ES-I3 (cell line): ENCODE measurements at regions not wholly inside any gene's neighbourhood (a gene's known extent, or its start where the extent isn't known, plus 50 kb on each side); places are given as distances from the start of the nearest gene placed in this dataset.

ENCODE experiments used
- H3K36me3 ChIP-seq: 2 replicates; pipeline ENCODE4 v1.6.1; 2013; ENCODE audit warnings: mild to moderate bottlenecking, low read length, control low read depth, moderate library complexity; ENCODE audit not compliant: insufficient read depth
- H3K4me1 ChIP-seq: 2 replicates; pipeline ENCODE4 v1.6.1; 2013; ENCODE audit warnings: mild to moderate bottlenecking, control low read depth, low read length; ENCODE audit not compliant: insufficient read depth
- H3K9ac ChIP-seq: 2 replicates; pipeline ENCODE4 v1.6.1; 2013; ENCODE audit warnings: low read depth, mild to moderate bottlenecking, low read length, moderate library complexity
- H3K9me3 ChIP-seq: 2 replicates; pipeline ENCODE4 v1.6.1; 2013; ENCODE audit warnings: mild to moderate bottlenecking, low read length, moderate library complexity; ENCODE audit not compliant: control insufficient read depth, insufficient read depth

GRCh38 chr13:62092949-62093348, 677.3 kb upstream of the PCDH20 start:
- Histone ChIP-seq H3K36me3 (no peaks in the 10 kb centered on the region), H3K9ac (no peak overlapping the region), H3K4me1 (no peaks in the 10 kb centered on the region)

DNA sequence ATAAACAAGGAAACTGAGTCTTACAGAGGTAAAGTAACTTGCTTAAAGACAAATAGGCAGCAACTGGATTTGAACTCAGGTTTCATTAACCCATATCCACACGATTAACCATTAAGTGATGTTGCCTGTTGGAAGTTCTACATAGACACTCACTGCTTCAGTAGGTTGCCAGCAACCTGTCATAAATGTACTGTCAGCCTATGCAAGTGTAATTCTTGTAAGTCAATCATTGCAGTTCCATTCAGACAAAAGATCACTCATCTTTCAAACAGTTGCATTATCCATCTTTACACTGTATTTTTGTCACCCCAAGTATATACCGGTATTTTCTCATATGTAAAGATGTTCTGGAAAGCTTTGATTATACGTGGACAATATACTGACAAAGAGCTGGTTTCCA, 676.9 kb upstream of the PCDH20 start:
- Histone ChIP-seq H3K9ac (no peak overlapping the region), H3K36me3 (no peaks in the 10 kb centered on the region)

More at GRCh38 chr13:62092949-62093348, 677.3 kb upstream of the PCDH20 start:
- H3K9me3 ChIP-seq: no peaks in the 10 kb centered on the region

DNA sequence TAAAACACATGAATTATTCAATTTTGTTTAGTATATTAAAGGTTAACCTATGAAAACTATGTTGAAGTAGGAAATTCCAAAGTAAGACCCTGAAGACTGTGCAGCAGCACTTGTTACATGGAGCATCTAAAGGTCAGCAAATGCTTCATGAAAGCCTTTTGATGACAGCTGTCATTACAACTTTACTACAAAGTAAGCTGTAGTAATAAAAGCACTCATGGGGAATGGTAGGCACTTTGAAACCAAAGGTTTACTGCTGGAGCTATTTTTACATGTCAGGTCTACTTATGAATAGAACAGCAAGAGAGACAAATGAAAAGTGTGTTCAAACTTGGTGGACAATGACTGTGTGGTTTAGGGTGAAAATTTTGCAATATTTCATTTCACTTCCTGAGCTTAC, 672.5 kb upstream of the PCDH20 start:
- H3K36me3 ChIP-seq: no peaks in the 10 kb centered on the region
- H3K9me3 ChIP-seq: no peaks in the 10 kb centered on the region
- peaks cover 5% of the 10 kb centered on the region; the same call in 1 of the 2 replicates for H3K4me1 ChIP-seq
- no peak overlapping the region for H3K9ac ChIP-seq

More for the DNA sequence above, 676.9 kb upstream of the PCDH20 start:
- H3K4me1 ChIP-seq: no peaks in the 10 kb centered on the region
- H3K9me3 ChIP-seq: no peaks in the 10 kb centered on the region

DNA sequence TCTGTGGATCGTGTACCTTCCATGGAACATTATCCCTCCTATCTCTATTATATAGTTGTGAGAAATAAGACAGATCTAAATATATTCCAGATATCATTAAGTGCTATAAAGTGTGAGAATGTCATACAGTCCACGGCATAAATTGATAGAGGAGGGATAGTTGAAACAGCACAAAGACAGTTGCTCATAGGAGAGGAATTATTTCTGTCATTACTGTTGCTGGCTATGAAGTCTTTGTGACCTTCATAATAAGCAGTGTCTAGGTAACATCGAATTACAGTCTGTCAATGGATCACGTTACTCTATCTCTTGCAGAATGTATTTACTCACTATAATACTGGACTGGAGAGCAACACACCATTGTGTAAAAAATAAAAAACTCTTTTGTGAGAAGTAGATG, 671.5 kb upstream of the PCDH20 start:
- Histone ChIP-seq H3K36me3 (no peaks in the 10 kb centered on the region), H3K4me1 (peaks cover 5% of the 10 kb centered on the region; the same call in 1 of the 2 replicates), H3K9me3 (no peaks in the 10 kb centered on the region), H3K9ac (no peak overlapping the region)

- Histone ChIP-seq H3K9ac (no peak overlapping the region), H3K36me3 (no peaks in the 10 kb centered on the region), H3K9me3 (no peaks in the 10 kb centered on the region), H3K4me1 (peaks cover 5% of the 10 kb centered on the region; the same call in 1 of the 2 replicates)
Observed at GRCh38 chr13:62085337-62086229, 669.9 kb upstream of the PCDH20 start.

- Histone ChIP-seq H3K36me3 (no peaks in the 10 kb centered on the region), H3K9ac (no peak overlapping the region), H3K4me1 (peaks cover 5% of the 10 kb centered on the region; the same call in 1 of the 2 replicates), H3K9me3 (no peaks in the 10 kb centered on the region)
Observed at GRCh38 chr13:62084728-62085127, 669.1 kb upstream of the PCDH20 start.

GRCh38 chr13:62067821-62068220, 652.2 kb upstream of the PCDH20 start:
- H3K9me3 ChIP-seq: no peaks in the 10 kb centered on the region
- no peaks in the 10 kb centered on the region for H3K36me3 ChIP-seq
- H3K4me1 ChIP-seq: no peaks in the 10 kb centered on the region
- H3K9ac ChIP-seq: no peak overlapping the region

DNA sequence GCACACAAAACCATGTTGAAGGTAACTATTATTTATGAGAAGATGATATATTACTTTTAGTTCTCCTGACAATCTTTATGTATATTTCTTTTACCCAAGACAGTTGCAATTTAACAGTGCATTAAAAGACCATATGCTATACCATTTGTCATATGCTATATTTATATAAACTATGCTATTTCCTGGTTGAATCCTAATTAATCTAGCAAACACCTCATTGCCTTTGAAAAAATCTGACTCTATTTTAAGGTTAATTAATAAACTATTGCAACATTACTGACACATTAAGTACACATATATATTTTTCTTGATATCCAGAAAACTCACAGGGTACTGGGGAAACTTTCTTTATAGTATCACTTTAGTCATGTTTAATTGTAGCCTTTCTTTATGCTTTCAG, 649.4 kb upstream of the PCDH20 start:
- H3K4me1 ChIP-seq: no peaks in the 10 kb centered on the region
- no peaks in the 10 kb centered on the region for H3K9me3 ChIP-seq
- H3K9ac ChIP-seq: no peak overlapping the region
- H3K36me3 ChIP-seq: no peaks in the 10 kb centered on the region

DNA sequence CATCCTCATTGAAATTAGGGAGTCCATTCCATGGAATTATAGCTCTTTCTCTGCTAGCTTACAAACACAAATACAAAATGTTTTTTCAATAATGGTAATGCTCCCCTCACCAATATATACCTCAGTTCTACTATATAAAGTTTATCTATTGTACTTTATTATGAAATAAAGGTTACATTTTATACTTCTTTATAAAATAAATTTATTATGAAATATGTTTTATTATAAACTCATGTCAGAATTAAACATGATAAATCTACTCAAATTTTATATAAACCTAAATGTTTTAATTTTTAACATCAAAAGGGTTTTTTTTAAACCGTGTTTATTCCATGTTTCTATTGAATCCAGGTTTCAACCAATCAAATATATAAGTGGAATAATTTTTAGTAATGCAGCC, 646.1 kb upstream of the PCDH20 start:
- no peaks in the 10 kb centered on the region for H3K9me3 ChIP-seq
- no peaks in the 10 kb centered on the region for H3K36me3 ChIP-seq
- H3K4me1 ChIP-seq: no peaks in the 10 kb centered on the region
- no peak overlapping the region for H3K9ac ChIP-seq

DNA sequence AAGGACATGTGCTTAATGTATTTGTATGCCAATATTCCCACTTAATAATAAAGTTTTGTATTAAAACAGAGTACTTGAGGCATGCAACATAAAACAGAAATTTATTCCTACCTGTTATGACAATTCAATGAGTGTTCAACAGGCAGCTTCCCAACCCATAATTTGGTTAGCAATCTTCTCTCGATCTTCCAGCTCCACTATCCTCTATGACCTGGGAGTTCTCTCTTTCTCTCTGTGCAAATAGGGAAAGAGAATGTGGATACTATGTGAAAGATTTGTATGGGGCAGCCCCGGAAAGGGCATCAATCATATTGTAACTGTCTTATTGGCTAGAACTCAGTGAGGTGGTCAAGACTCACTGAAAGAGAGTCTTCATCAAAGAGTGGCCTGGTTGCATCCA, 644.9 kb upstream of the PCDH20 start:
- Histone ChIP-seq H3K9ac (no peak overlapping the region), H3K9me3 (no peaks in the 10 kb centered on the region), H3K36me3 (no peaks in the 10 kb centered on the region), H3K4me1 (no peaks in the 10 kb centered on the region)

DNA sequence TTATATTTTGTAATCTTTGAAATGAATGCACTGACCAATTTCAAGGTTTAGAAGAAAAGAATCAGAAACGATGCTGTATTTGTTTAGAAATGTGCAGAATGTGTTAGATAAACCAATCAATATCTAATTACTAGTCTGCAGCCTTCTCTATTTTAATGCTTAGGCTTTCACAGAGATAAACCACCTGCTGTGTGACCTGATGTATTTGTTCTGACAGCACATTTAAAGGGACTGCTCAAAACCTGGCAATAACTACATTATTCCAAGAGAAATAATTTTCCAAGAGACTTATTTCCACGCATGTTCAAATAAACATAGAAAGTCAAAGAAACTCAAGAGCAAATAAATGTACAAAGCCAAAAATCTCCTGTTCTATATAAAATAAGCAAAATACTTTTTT, 641.6 kb upstream of the PCDH20 start:
- H3K36me3 ChIP-seq: no peaks in the 10 kb centered on the region
- H3K9ac ChIP-seq: no peak overlapping the region
- no peaks in the 10 kb centered on the region for H3K4me1 ChIP-seq

GRCh38 chr13:62049992-62050391, 634.3 kb upstream of the PCDH20 start:
- H3K9me3 ChIP-seq: no peaks in the 10 kb centered on the region
- no peak overlapping the region for H3K9ac ChIP-seq
- H3K36me3 ChIP-seq: no peaks in the 10 kb centered on the region
- H3K4me1 ChIP-seq: no peaks in the 10 kb centered on the region

More for the DNA sequence above, 641.6 kb upstream of the PCDH20 start:
- no peaks in the 10 kb centered on the region for H3K9me3 ChIP-seq

DNA sequence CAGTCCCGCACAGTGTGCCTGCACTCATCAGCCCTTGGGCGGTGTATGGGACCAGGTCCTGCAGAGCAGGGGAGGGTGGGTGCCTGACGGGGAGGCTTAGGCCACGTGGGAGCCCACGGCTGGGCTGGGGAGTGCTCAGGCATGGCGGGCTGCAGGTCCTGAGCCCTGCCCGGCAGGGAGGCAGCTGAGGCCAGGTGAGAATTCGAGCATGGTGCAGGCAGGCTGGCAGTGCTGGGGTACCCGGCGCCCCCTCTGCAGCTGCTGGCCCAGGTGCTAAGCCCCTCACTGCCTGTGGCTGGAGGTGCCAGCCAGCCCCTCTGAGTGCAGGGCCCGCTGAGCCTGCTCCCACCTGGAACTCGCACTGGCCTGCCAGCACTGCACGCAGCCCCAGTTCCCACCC, 630.9 kb upstream of the PCDH20 start:
- Histone ChIP-seq H3K4me1 (no peaks in the 10 kb centered on the region), H3K9ac (no peak overlapping the region), H3K36me3 (no peaks in the 10 kb centered on the region), H3K9me3 (no peaks in the 10 kb centered on the region)

- Histone ChIP-seq H3K36me3 (no peaks in the 10 kb centered on the region), H3K4me1 (no peaks in the 10 kb centered on the region), H3K9ac (no peak overlapping the region), H3K9me3 (no peaks in the 10 kb centered on the region)
Observed at GRCh38 chr13:62043600-62043999, 628.0 kb upstream of the PCDH20 start.

GRCh38 chr13:62040806-62041205, 625.2 kb upstream of the PCDH20 start:
- H3K9ac ChIP-seq: no peak overlapping the region
- H3K9me3 ChIP-seq: no peaks in the 10 kb centered on the region
- no peaks in the 10 kb centered on the region for H3K4me1 ChIP-seq
- no peaks in the 10 kb centered on the region for H3K36me3 ChIP-seq
